ENCODE measurements at regions not wholly inside any gene's neighbourhood (a gene's known extent, or its start where the extent isn't known, plus 50 kb on each side); places are given as distances from the start of the nearest gene placed in this dataset.

- no peaks in the 10 kb centered on the region for H3K36me3 ChIP-seq (ENCODE audit: control insufficient read depth, insufficient read depth, low read length)
- peak; percentile 4; the same call in 1 of the 2 replicates for TF ChIP-seq JUND (IDR thresholded peaks at IDR 0.05; ENCODE audit: borderline replicate concordance, low read depth, low read length)
- TF ChIP-seq JUND (tag; IDR thresholded peaks at IDR 0.05; ENCODE audit: borderline replicate concordance, low read depth, low read length): no peak; the same call in 2 of the 3 replicates
- no peak for TF ChIP-seq PHF20 (IDR thresholded peaks at IDR 0.05; ENCODE audit: partially characterized antibody)
- TF ChIP-seq TEAD2 (tag; IDR thresholded peaks at IDR 0.05): no peak
- no peak for TF ChIP-seq ARID4B (CRISPR knock-in tag; IDR thresholded peaks at IDR 0.05)
- peak; percentile 19; the same call in 1 of the 2 replicates for TF ChIP-seq EGR1 (conservative IDR thresholded peaks at IDR 0.05)
- 0 out of 2 replicates have a peak, but pooled peaks have one; percentile 16 for TF ChIP-seq CEBPB (tag; IDR thresholded peaks at IDR 0.05)
- no peak for TF ChIP-seq FOXJ3 (CRISPR knock-in tag; IDR thresholded peaks at IDR 0.05)
- TF ChIP-seq NRF1 (conservative IDR thresholded peaks at IDR 0.05 in 1 of 2, IDR thresholded peaks at IDR 0.05 in 1 of 2): peak; percentile 22 to 37; a peak in 2 of 4 replicates
- no peak for TF ChIP-seq ZNF431 (CRISPR knock-in tag; IDR thresholded peaks at IDR 0.05)
- TF ChIP-seq ZMIZ1 (IDR thresholded peaks at IDR 0.05; ENCODE audit: low read depth in 2 of 2, low read length in 2 of 2): peak in 1 of 2 experiments; percentile 83; a peak in 2 of 4 replicates
- peak; percentile 98 for TF ChIP-seq ZBTB17 (CRISPR knock-in tag; IDR thresholded peaks at IDR 0.05)
- TF ChIP-seq ZNF586 (CRISPR knock-in tag; conservative IDR thresholded peaks at IDR 0.05): no peak
- no peak for TF ChIP-seq PHF21A (IDR thresholded peaks at IDR 0.05; ENCODE audit: borderline replicate concordance, low read depth)
- no peak for TF ChIP-seq ZNF274 (IDR thresholded peaks at IDR 0.05; ENCODE audit: borderline replicate concordance, low read depth, low read length)
- TF ChIP-seq TCF7L2 (IDR thresholded peaks at IDR 0.05; ENCODE audit: low read depth, low read length): no peak
Measured at GRCh38 chr2:118784860-118785259, 62.6 kb downstream of the EN1 start.

More at GRCh38 chr2:118784860-118785259, 62.6 kb downstream of the EN1 start:
- H2AFZ ChIP-seq (ENCODE audit: low read depth, low read length): peak overlapping the region; percentile 70
- POLR2A ChIA-PET: no interaction called here
- FAIRE-seq (no peak), DNase-seq (ENCODE audit: extremely low read depth in 1 of 4, low spot score in 3 of 4) (peak in 3 of 4 experiments; percentile 14 to 27 (median 20)), ATAC-seq (peak; percentile 89)
- no peaks in the 10 kb centered on the region for H3K27me3 ChIP-seq (ENCODE audit: control insufficient read depth in 2 of 2, insufficient read depth in 2 of 2, low read length in 2 of 2)
- no peaks in the 10 kb centered on the region for H4K20me1 ChIP-seq (replicated peaks; ENCODE audit: control insufficient read depth, insufficient read depth, low read length)
- CTCF ChIA-PET (ENCODE audit: low intra/inter-chr PET ratio): no interaction called here
- intact Hi-C loops (cut with micrococcal nuclease) (no loop called here), in situ Hi-C loops (cut with MboI) (no loop called here)
- no peaks in the 10 kb centered on the region for H3K79me2 ChIP-seq (ENCODE audit: control insufficient read depth, insufficient read depth, low read length)
- no peaks in the 10 kb centered on the region for H3K9me1 ChIP-seq (ENCODE audit: control insufficient read depth, insufficient read depth, low read length)
- H3K9me3 ChIP-seq (replicated peaks; ENCODE audit: control insufficient read depth, insufficient read depth, low read depth, low read length): no peaks in the 10 kb centered on the region
- H3K4me1 ChIP-seq (replicated peaks in 1 of 2; ENCODE audit: control insufficient read depth in 2 of 2, insufficient read depth in 2 of 2, low read length in 2 of 2): peaks cover 0 to 2% of the 10 kb centered on the region in 2 experiments; a peak in 1 of 5 replicates
- H3K4me3 ChIP-seq: no peak overlapping the region
- no TSS peak for BruUV-seq (replicated peaks)
- peak overlapping the region; percentile 26; the same call in 1 of the 2 replicates for H3K4me2 ChIP-seq (ENCODE audit: insufficient read depth, low read length)
- H3K9ac ChIP-seq (ENCODE audit: insufficient read depth in 1 of 2, low read depth in 2 of 2, low read length in 2 of 2): no peak overlapping the region
- WGBS (ENCODE audit: insufficient coverage, low coverage, missing lambda C conversion rate): 14% methylated on average over 6 of the region's 6 CpGs
- no peak overlapping the region for H3K27ac ChIP-seq (ENCODE audit: extremely low read depth, low read depth, low read length)

All from K562 (cell line).